ENCODE measurements at regions not wholly inside any gene's neighbourhood (a gene's known extent, or its start where the extent isn't known, plus 50 kb on each side); places are given as distances from the start of the nearest gene placed in this dataset.

DNA sequence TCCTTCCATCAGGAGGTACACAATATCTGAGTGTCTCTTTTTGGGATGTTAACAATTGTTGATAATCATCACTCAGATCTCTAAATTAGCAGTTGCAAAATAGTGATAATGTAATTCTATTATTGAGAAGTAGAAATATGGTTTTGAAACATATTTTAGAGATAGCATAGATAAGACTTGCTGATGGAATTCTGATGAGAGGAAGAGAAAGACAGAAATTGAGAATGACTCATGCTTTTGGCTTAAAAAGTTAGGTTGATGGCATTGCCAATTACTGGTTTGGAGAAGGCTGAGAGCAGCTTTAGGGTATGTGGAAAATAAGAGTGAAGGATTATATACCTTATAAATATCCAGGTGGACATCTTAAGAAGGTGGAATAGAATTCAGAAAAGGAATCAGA is 106.4 kb upstream of the EDNRB start:
- Histone ChIP-seq H3K9me3 (replicated peaks; ENCODE audit: control insufficient read depth, insufficient read depth, low read length) (no peaks in the 10 kb centered on the region), H2AFZ (ENCODE audit: low read depth, low read length) (no peak overlapping the region), H3K4me2 (ENCODE audit: insufficient read depth, low read length) (no peak overlapping the region), H3K27ac (ENCODE audit: insufficient read depth, low read depth, low read length) (no peak overlapping the region), H3K36me3 (ENCODE audit: control insufficient read depth in 2 of 2, extremely low read depth in 1 of 2, insufficient read depth in 2 of 2, low read length in 2 of 2) (no peaks in the 10 kb centered on the region), H3K79me2 (ENCODE audit: control insufficient read depth, insufficient read depth, low read length) (no peaks in the 10 kb centered on the region), H3K9ac (replicated peaks; ENCODE audit: extremely low read depth, insufficient read depth, low read length) (no peak overlapping the region), H3K9me1 (replicated peaks; ENCODE audit: control insufficient read depth, extremely low read depth, insufficient read depth, low read length) (no peaks in the 10 kb centered on the region), H3K27me3 (ENCODE audit: control insufficient read depth in 2 of 2, insufficient read depth in 2 of 2, low read length in 2 of 2) (no peaks in the 10 kb centered on the region), H4K20me1 (replicated peaks; ENCODE audit: control insufficient read depth, extremely low read depth, insufficient read depth, low read length) (no peaks in the 10 kb centered on the region), H3K4me3 (replicated peaks in 1 of 3; ENCODE audit: insufficient read depth in 1 of 3, low read depth in 1 of 3, low read length in 3 of 3) (no peak overlapping the region), H3K4me1 (ENCODE audit: control insufficient read depth, extremely low read depth, insufficient read depth, low read length) (peaks cover 25% of the 10 kb centered on the region)
- TF ChIP-seq, protein P1, sequence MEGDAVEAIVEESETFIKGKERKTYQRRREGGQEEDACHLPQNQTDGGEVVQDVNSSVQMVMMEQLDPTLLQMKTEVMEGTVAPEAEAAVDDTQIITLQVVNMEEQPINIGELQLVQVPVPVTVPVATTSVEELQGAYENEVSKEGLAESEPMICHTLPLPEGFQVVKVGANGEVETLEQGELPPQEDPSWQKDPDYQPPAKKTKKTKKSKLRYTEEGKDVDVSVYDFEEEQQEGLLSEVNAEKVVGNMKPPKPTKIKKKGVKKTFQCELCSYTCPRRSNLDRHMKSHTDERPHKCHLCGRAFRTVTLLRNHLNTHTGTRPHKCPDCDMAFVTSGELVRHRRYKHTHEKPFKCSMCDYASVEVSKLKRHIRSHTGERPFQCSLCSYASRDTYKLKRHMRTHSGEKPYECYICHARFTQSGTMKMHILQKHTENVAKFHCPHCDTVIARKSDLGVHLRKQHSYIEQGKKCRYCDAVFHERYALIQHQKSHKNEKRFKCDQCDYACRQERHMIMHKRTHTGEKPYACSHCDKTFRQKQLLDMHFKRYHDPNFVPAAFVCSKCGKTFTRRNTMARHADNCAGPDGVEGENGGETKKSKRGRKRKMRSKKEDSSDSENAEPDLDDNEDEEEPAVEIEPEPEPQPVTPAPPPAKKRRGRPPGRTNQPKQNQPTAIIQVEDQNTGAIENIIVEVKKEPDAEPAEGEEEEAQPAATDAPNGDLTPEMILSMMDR (IDR thresholded peaks at IDR 0.05; ENCODE audit: extremely low read depth in 1 of 2, insufficient read depth in 1 of 2, low read depth in 1 of 2, low read length in 2 of 2) = no peak
- TF ChIP-seq FOS (IDR thresholded peaks at IDR 0.05; ENCODE audit: borderline replicate concordance, insufficient read depth, low read length) = no peak
- TF ChIP-seq JUN (IDR thresholded peaks at IDR 0.05; ENCODE audit: borderline replicate concordance, insufficient read depth, insufficient read length, low read depth) = no peak
- no peak for TF ChIP-seq POLR2A (IDR thresholded peaks at IDR 0.05; ENCODE audit: low read depth, low read length)
- TF ChIP-seq MYC (IDR thresholded peaks at IDR 0.05; ENCODE audit: low read depth, low read length) = no peak
- no peak for TF ChIP-seq EZH2 (IDR thresholded peaks at IDR 0.05; ENCODE audit: borderline replicate concordance, low read depth, low read length, severe bottlenecking)
- TF ChIP-seq GATA2 (IDR thresholded peaks at IDR 0.05; ENCODE audit: insufficient read depth, insufficient read length, low read depth, low read length) = no peak
- TF ChIP-seq POLR2AphosphoS5 (IDR thresholded peaks at IDR 0.05; ENCODE audit: insufficient read depth, low read depth, low read length) = no peak
- CTCF ChIA-PET = interaction anchor here (1.4 kb wide), 1 partner anchor 96 kb away, joined by 3 read pairs; no protein-coding TSS in a partner anchor
- FAIRE-seq (no peak), DNase-seq (ENCODE audit: low read depth, low spot score) (no peak)
- dilution Hi-C loops (cut with MboI; ENCODE audit: extremely low pct_ligation_motif_present, low sequenced_read_pairs) = no loop called here
- POLR2A ChIA-PET = no interaction called here
- intact Hi-C loops (cut with micrococcal nuclease) = loop anchor here (5.0 to 10.0 kb wide), 3 partner anchors 248 to 1513 kb away; partner anchors contain the start of gene OBI1
- no TSS peak for BruUV-seq (replicated peaks)
